Fibroblast of villous mesenchyme (primary cell): ENCODE measurements at regions not wholly inside any gene's neighbourhood (a gene's known extent, or its start where the extent isn't known, plus 50 kb on each side); places are given as distances from the start of the nearest gene placed in this dataset.

Source experiments
- DNase-seq: peaks from one replicate; pipeline ENCODE4 v3.0.0-alpha.2; 2010; ENCODE audit warnings: low read depth
- H3K4me3 ChIP-seq: 2 replicates; pipeline ENCODE4 v1.5.1; 2011; ENCODE audit warnings: low read depth, mild to moderate bottlenecking, low read length
- CTCF ChIP-seq: IDR thresholded peaks from 2 replicates; pipeline ENCODE4 v1.5.1; 2012; ENCODE audit warnings: low read depth, mild to moderate bottlenecking, low read length; ENCODE audit not compliant: insufficient read depth

GRCh38 chr13:111554539-111555267 lies 234.3 kb downstream of the TEX29 start:
- DNase-seq = no peak
- no peak overlapping the region for H3K4me3 ChIP-seq
- no peak for TF ChIP-seq CTCF

GRCh38 chr13:111555268-111555808 lies 234.9 kb downstream of the TEX29 start:
- TF ChIP-seq CTCF = no peak
- no peak for DNase-seq
- H3K4me3 ChIP-seq = no peak overlapping the region

- no peak overlapping the region for H3K4me3 ChIP-seq
- TF ChIP-seq CTCF = no peak
- DNase-seq = no peak
Measured at GRCh38 chr13:111555903-111556302, 235.5 kb downstream of the TEX29 start.

GRCh38 chr13:111556496-111556895 lies 236.1 kb downstream of the TEX29 start:
- TF ChIP-seq CTCF = no peak
- no peak for DNase-seq
- no peak overlapping the region for H3K4me3 ChIP-seq

GRCh38 chr13:111557921-111558699 lies 237.7 kb downstream of the TEX29 start:
- TF ChIP-seq CTCF = no peak
- no peak overlapping the region for H3K4me3 ChIP-seq
- DNase-seq = no peak

GRCh38 chr13:111558700-111559088 lies 238.3 kb downstream of the TEX29 start:
- H3K4me3 ChIP-seq = no peak overlapping the region
- DNase-seq = no peak
- no peak for TF ChIP-seq CTCF
